ENCODE measurements at regions not wholly inside any gene's neighbourhood (a gene's known extent, or its start where the extent isn't known, plus 50 kb on each side); places are given as distances from the start of the nearest gene placed in this dataset.

GRCh38 chr6:14246876-14247275, 129.3 kb downstream of the CD83 start:
- TF ChIP-seq MAX (IDR thresholded peaks at IDR 0.05; ENCODE audit: low read depth, low read length) (no peak), CTCF (IDR thresholded peaks at IDR 0.05 in 2 of 3, conservative IDR thresholded peaks at IDR 0.05 in 1 of 3; ENCODE audit: control insufficient read depth in 2 of 3, extremely low read depth in 1 of 3, insufficient read depth in 1 of 3, low read depth in 3 of 3, low read length in 3 of 3) (no peak), SP1 (IDR thresholded peaks at IDR 0.05; ENCODE audit: low read depth, low read length) (no peak), MTA3 (IDR thresholded peaks at IDR 0.05; ENCODE audit: borderline replicate concordance, low read length) (no peak), BMI1 (IDR thresholded peaks at IDR 0.05; ENCODE audit: borderline replicate concordance) (no peak), POLR2A (IDR thresholded peaks at IDR 0.05; ENCODE audit: low read depth, low read length) (no peak), BRCA1 (IDR thresholded peaks at IDR 0.05; ENCODE audit: low read depth, low read length) (no peak), ATF3 (IDR thresholded peaks at IDR 0.05; ENCODE audit: borderline replicate concordance, extremely low read depth, low read depth, low read length) (no peak), NRF1 (conservative IDR thresholded peaks at IDR 0.05; ENCODE audit: low read depth, low read length) (no peak), BCLAF1 (IDR thresholded peaks at IDR 0.05) (no peak), KDM1A (IDR thresholded peaks at IDR 0.05; ENCODE audit: borderline replicate concordance) (no peak)

All from GM12878 (cell line).